Glutamatergic neuron (in vitro differentiated cells): ENCODE measurements at regions not wholly inside any gene's neighbourhood (a gene's known extent, or its start where the extent isn't known, plus 50 kb on each side); places are given as distances from the start of the nearest gene placed in this dataset.
"Not testable (repeated sequence)": the region's sequence is repeated elsewhere in the genome, so short reads cannot be mapped to it uniquely, and the experiment has no call there.

Experiments used
- DNase-seq: peaks from one replicate; pipeline ENCODE4 v3.0.0; 2022
- H3K27ac Mint-ChIP-seq: one replicate; pipeline ENCODE4 v1.8.0; 2020; ENCODE audit warnings: mild to moderate bottlenecking, mixed read lengths, inconsistent platforms; ENCODE audit not compliant: unreplicated experiment
- H3K27me3 Mint-ChIP-seq: one replicate; pipeline ENCODE4 v1.8.0; 2020; ENCODE audit warnings: mild to moderate bottlenecking, moderate library complexity, mixed read lengths, inconsistent platforms; ENCODE audit not compliant: unreplicated experiment
- H3K36me3 Mint-ChIP-seq: one replicate; pipeline ENCODE4 v1.8.0; 2020; ENCODE audit warnings: mild to moderate bottlenecking, mixed read lengths, inconsistent platforms; ENCODE audit not compliant: unreplicated experiment
- H3K4me1 Mint-ChIP-seq: one replicate; pipeline ENCODE4 v1.8.0; 2020; ENCODE audit warnings: mild to moderate bottlenecking, low read depth, mixed read lengths, inconsistent platforms; ENCODE audit not compliant: unreplicated experiment
- H3K4me3 Mint-ChIP-seq: one replicate; pipeline ENCODE4 v1.8.0; 2020; ENCODE audit warnings: mild to moderate bottlenecking, mixed read lengths, inconsistent platforms; ENCODE audit not compliant: unreplicated experiment
- H3K9me3 Mint-ChIP-seq: one replicate; pipeline ENCODE4 v1.8.0; 2020; ENCODE audit warnings: mild to moderate bottlenecking, moderate library complexity, mixed read lengths, inconsistent platforms; ENCODE audit not compliant: unreplicated experiment
- TF ChIP-seq, protein P1 (sequence below): fragments of 200-600 bp; sonication (generic); IDR thresholded peaks from one replicate; pipeline ENCODE4 v1.5.0; 2021; ENCODE audit not compliant: partially characterized antibody, unreplicated experiment

DNA sequence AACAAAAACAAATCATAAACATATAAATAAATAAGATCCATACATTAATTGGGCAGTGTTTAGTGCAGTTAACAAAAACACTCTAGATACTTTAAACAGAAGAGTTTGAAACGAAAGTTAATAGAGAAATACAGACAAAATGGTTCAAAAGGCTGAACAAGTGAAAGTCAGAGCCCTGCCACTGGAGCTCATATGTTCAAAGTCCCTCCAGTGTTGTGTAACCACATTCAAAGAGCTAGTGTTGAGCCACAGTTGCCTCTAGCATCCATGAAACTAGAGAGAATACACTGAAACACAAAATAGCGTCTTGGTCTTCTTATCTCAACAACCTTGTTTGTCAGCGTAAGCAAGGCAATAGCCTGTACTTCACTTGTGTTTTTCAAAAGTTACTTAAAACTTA is 1309.8 kb upstream of the NRXN1 start:
- Mint-ChIP-seq H3K4me1 (peaks cover 15% of the 10 kb centered on the region), H3K36me3 (no peaks in the 10 kb centered on the region), H3K4me3 (no peak overlapping the region), H3K27ac (no peak overlapping the region), H3K27me3 (no peaks in the 10 kb centered on the region), H3K9me3 (no peaks in the 10 kb centered on the region)
- TF ChIP-seq, protein P1, sequence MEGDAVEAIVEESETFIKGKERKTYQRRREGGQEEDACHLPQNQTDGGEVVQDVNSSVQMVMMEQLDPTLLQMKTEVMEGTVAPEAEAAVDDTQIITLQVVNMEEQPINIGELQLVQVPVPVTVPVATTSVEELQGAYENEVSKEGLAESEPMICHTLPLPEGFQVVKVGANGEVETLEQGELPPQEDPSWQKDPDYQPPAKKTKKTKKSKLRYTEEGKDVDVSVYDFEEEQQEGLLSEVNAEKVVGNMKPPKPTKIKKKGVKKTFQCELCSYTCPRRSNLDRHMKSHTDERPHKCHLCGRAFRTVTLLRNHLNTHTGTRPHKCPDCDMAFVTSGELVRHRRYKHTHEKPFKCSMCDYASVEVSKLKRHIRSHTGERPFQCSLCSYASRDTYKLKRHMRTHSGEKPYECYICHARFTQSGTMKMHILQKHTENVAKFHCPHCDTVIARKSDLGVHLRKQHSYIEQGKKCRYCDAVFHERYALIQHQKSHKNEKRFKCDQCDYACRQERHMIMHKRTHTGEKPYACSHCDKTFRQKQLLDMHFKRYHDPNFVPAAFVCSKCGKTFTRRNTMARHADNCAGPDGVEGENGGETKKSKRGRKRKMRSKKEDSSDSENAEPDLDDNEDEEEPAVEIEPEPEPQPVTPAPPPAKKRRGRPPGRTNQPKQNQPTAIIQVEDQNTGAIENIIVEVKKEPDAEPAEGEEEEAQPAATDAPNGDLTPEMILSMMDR = no peak
- no peak for DNase-seq

GRCh38 chr2:52340171-52340570 is 1308.2 kb upstream of the NRXN1 start:
- Mint-ChIP-seq H3K27ac (peak overlapping the region; percentile 76), H3K4me1 (peaks cover 10% of the 10 kb centered on the region), H3K4me3 (no peak overlapping the region), H3K9me3 (no peaks in the 10 kb centered on the region), H3K27me3 (no peaks in the 10 kb centered on the region), H3K36me3 (no peaks in the 10 kb centered on the region)
- TF ChIP-seq, protein P1 = no peak
- DNase-seq = peak; percentile 22

DNA sequence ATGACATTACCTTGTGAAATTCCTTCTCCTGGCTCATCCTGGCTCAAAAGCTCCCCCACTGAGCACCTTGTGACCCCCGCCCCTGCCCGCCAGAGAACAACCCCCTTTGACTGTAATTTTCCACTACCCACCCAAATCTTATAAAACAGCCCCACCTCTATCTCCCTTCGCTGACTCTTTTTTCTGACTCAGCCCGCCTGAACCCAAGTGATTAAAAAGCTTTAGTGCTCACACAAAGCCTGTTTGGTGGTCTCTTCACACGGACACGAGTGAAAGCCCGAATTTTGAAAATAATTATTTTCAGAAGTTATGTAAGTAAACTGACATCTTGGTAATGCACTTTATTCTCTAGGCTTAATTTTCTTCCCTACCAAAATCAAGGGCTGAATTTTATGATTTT is 1305.9 kb upstream of the NRXN1 start:
- not testable (repeated sequence) for H3K27me3 Mint-ChIP-seq, H3K4me1 Mint-ChIP-seq, H3K27ac Mint-ChIP-seq, DNase-seq, H3K9me3 Mint-ChIP-seq, H3K4me3 Mint-ChIP-seq, H3K36me3 Mint-ChIP-seq

GRCh38 chr2:52336951-52337350 is 1305.0 kb upstream of the NRXN1 start:
- Mint-ChIP-seq H3K4me1 (peaks cover 10% of the 10 kb centered on the region), H3K4me3 (no peak overlapping the region), H3K27ac (no peak overlapping the region), H3K9me3 (no peaks in the 10 kb centered on the region), H3K27me3 (no peaks in the 10 kb centered on the region), H3K36me3 (no peaks in the 10 kb centered on the region)
- TF ChIP-seq, protein P1 = no peak
- DNase-seq = no peak

GRCh38 chr2:52335727-52336126 is 1303.8 kb upstream of the NRXN1 start:
- H3K4me3 Mint-ChIP-seq = no peak overlapping the region
- peaks cover 10% of the 10 kb centered on the region for H3K4me1 Mint-ChIP-seq
- TF ChIP-seq, protein P1 = no peak
- H3K27me3 Mint-ChIP-seq = no peaks in the 10 kb centered on the region
- no peak overlapping the region for H3K27ac Mint-ChIP-seq
- H3K36me3 Mint-ChIP-seq = no peaks in the 10 kb centered on the region
- H3K9me3 Mint-ChIP-seq = no peaks in the 10 kb centered on the region
- DNase-seq = no peak

DNA sequence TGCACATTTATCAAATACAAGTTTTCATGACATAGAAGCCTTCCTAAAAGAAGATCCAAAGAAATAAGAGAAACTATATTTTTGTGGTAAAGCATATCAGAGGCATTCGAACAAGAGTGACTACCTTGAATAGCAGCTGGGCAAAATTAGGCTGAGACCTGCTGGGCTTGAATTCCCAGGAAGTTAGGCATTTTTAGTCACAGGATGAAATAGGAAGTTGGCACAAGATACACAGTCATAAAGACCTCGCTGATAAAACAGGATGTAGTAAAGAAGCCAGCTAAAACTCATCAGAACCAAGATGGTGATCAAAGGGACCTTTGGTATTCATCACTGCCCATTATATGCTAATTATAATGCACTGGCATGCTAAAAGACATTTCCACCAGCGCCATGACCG is 1302.3 kb upstream of the NRXN1 start:
- no peak overlapping the region for H3K4me3 Mint-ChIP-seq
- no peaks in the 10 kb centered on the region for H3K9me3 Mint-ChIP-seq
- peaks cover 5% of the 10 kb centered on the region for H3K4me1 Mint-ChIP-seq
- H3K27me3 Mint-ChIP-seq = no peaks in the 10 kb centered on the region
- H3K27ac Mint-ChIP-seq = no peak overlapping the region
- DNase-seq = no peak
- no peaks in the 10 kb centered on the region for H3K36me3 Mint-ChIP-seq
- TF ChIP-seq, protein P1 = no peak
